ENCODE measurements at regions not wholly inside any gene's neighbourhood (a gene's known extent, or its start where the extent isn't known, plus 50 kb on each side); places are given as distances from the start of the nearest gene placed in this dataset.

- intact Hi-C loops (cut with DNase I; ENCODE audit: low total_unique reads): no loop called here
- H3K36me3 ChIP-seq: no peaks in the 10 kb centered on the region
- H3K9me3 ChIP-seq: peaks cover 0 to 24% (median 9%) of the 10 kb centered on the region in 8 donors
- TF ChIP-seq POLR2A (IDR thresholded peaks at IDR 0.05) (no peak), POLR2AphosphoS5 (IDR thresholded peaks at IDR 0.05) (no peak), CTCF (IDR thresholded peaks at IDR 0.05 in 8 of 11, conservative IDR thresholded peaks at IDR 0.05 in 3 of 11) (no peak)
- H3K27ac ChIP-seq: no peak overlapping the region
- DNase-seq: no peak
- H3K4me3 ChIP-seq: no peak overlapping the region
- H3K27me3 ChIP-seq (replicated peaks in 1 of 7): no peaks in the 10 kb centered on the region
- 48 to 90% (median 66%) methylated on average over 2 of the region's 2 CpGs for WGBS, 5 donors
- no peaks in the 10 kb centered on the region for H3K4me1 ChIP-seq
Observed at GRCh38 chr4:126027601-126028000, 712.8 kb downstream of the FAT4 start.

- no peak overlapping the region for H3K27ac ChIP-seq
- H3K4me1 ChIP-seq: no peaks in the 10 kb centered on the region
- H3K9me3 ChIP-seq: peaks cover 0 to 24% (median 11%) of the 10 kb centered on the region in 8 donors
- no peak overlapping the region for H3K4me3 ChIP-seq
- H3K36me3 ChIP-seq: no peaks in the 10 kb centered on the region
- intact Hi-C loops (cut with DNase I; ENCODE audit: low total_unique reads): no loop called here
- no peak for DNase-seq
- no peak for TF ChIP-seq POLR2A (IDR thresholded peaks at IDR 0.05)
- no peak for TF ChIP-seq POLR2AphosphoS5 (IDR thresholded peaks at IDR 0.05)
- TF ChIP-seq CTCF (IDR thresholded peaks at IDR 0.05 in 8 of 11, conservative IDR thresholded peaks at IDR 0.05 in 3 of 11): no peak
- no peaks in the 10 kb centered on the region for H3K27me3 ChIP-seq (replicated peaks in 1 of 7)
Observed at GRCh38 chr4:126028876-126029275, 714.1 kb downstream of the FAT4 start.

GRCh38 chr4:126037231-126037630 lies 722.5 kb downstream of the FAT4 start:
- DNase-seq: no peak
- 71 to 89% (median 82%) methylated on average over 2 of the region's 2 CpGs for WGBS, 5 donors
- intact Hi-C loops (cut with DNase I; ENCODE audit: low total_unique reads): no loop called here
- no peak overlapping the region for H3K4me3 ChIP-seq
- H3K9me3 ChIP-seq: peaks cover 0 to 5% (median 0%) of the 10 kb centered on the region in 8 donors
- H3K27me3 ChIP-seq (replicated peaks in 1 of 7): no peaks in the 10 kb centered on the region
- TF ChIP-seq POLR2AphosphoS5 (IDR thresholded peaks at IDR 0.05) (no peak), POLR2A (IDR thresholded peaks at IDR 0.05) (no peak), CTCF (IDR thresholded peaks at IDR 0.05 in 8 of 11, conservative IDR thresholded peaks at IDR 0.05 in 3 of 11) (no peak)
- no peaks in the 10 kb centered on the region for H3K36me3 ChIP-seq
- no peaks in the 10 kb centered on the region for H3K4me1 ChIP-seq
- H3K27ac ChIP-seq: no peak overlapping the region

- Histone ChIP-seq H3K27ac (no peak overlapping the region), H3K9me3 (peaks cover 0 to 4% (median 0%) of the 10 kb centered on the region in 8 donors), H3K4me3 (no peak overlapping the region), H3K27me3 (replicated peaks in 1 of 7) (no peaks in the 10 kb centered on the region), H3K36me3 (no peaks in the 10 kb centered on the region), H3K4me1 (no peaks in the 10 kb centered on the region)
- 50 to 71% (median 61%) methylated on average over 2 of the region's 2 CpGs for WGBS, 5 donors
- intact Hi-C loops (cut with DNase I; ENCODE audit: low total_unique reads): no loop called here
- TF ChIP-seq POLR2A (IDR thresholded peaks at IDR 0.05): no peak
- DNase-seq: no peak
Observed at GRCh38 chr4:126038502-126039144, 723.9 kb downstream of the FAT4 start.

All from spleen (tissue), 11 donors.